ENCODE measurements at regions not wholly inside any gene's neighbourhood (a gene's known extent, or its start where the extent isn't known, plus 50 kb on each side); places are given as distances from the start of the nearest gene placed in this dataset.

DNA sequence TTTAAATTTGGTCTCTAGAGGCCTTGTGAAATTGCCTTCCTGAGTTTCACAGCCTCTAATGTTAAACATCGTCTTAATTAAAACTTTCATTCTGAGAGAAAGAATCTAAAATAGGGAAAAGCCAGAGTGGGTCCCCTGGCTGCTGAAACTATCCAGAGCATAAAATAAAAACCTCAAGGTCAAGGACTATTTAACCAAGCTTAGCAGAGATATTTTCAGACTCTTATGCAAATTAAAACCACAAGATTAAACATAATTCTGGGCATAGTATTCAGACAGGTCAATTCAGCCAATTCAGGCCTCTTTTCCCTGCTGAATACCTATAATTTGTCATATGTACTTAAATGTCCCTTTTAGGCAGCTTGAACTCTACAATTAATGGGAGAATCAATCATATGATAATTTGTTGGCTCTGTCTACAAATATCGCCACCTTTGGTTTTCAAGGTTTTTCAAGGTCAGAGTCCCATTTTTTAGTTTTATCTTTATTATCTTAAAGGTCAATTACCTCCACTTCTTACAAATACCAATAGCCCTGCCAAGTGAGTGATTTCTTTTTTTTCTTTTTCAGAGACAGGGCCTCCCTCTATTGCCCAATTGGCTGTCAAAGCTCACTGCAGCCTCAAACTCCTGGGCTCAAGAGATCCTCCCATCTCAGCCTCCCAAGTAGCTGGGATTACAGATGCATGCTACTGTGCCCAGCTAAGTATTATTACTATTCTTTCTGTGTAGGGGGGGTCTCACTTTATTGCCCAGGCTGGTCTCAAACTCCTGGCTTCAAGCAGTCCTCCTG lies 257.1 kb downstream of the PHLDA1 start:
- TF ChIP-seq POLR2AphosphoS5 (IDR thresholded peaks at IDR 0.05; ENCODE audit: low read depth, low read length): no peak
- TF ChIP-seq TAF1 (IDR thresholded peaks at IDR 0.05; ENCODE audit: borderline replicate concordance, insufficient read depth, low read length): no peak
- TF ChIP-seq, protein P1, sequence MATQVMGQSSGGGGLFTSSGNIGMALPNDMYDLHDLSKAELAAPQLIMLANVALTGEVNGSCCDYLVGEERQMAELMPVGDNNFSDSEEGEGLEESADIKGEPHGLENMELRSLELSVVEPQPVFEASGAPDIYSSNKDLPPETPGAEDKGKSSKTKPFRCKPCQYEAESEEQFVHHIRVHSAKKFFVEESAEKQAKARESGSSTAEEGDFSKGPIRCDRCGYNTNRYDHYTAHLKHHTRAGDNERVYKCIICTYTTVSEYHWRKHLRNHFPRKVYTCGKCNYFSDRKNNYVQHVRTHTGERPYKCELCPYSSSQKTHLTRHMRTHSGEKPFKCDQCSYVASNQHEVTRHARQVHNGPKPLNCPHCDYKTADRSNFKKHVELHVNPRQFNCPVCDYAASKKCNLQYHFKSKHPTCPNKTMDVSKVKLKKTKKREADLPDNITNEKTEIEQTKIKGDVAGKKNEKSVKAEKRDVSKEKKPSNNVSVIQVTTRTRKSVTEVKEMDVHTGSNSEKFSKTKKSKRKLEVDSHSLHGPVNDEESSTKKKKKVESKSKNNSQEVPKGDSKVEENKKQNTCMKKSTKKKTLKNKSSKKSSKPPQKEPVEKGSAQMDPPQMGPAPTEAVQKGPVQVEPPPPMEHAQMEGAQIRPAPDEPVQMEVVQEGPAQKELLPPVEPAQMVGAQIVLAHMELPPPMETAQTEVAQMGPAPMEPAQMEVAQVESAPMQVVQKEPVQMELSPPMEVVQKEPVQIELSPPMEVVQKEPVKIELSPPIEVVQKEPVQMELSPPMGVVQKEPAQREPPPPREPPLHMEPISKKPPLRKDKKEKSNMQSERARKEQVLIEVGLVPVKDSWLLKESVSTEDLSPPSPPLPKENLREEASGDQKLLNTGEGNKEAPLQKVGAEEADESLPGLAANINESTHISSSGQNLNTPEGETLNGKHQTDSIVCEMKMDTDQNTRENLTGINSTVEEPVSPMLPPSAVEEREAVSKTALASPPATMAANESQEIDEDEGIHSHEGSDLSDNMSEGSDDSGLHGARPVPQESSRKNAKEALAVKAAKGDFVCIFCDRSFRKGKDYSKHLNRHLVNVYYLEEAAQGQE (IDR thresholded peaks at IDR 0.05; ENCODE audit: insufficient read depth in 1 of 2, low read depth in 2 of 2, low read length in 2 of 2): no peak

Measured in PFSK-1 (cell line).